ENCODE measurements at regions not wholly inside any gene's neighbourhood (a gene's known extent, or its start where the extent isn't known, plus 50 kb on each side); places are given as distances from the start of the nearest gene placed in this dataset.
A peak's percentile ranks its signal among the peaks of the same experiment; 100 is the strongest.

GRCh38 chr1:55986003-55986402 is 593.4 kb downstream of the PLPP3 start:
- ChIA-PET POLR2A (interaction anchor here (0.6 to 0.7 kb wide), 2 partner anchors 17 to 604 kb away, joined by 3 read pairs; no protein-coding TSS in a partner anchor), CTCF (interaction anchor here (1.3 kb wide), 1 partner anchor 610 kb away, joined by 3 read pairs; no protein-coding TSS in a partner anchor)
- Histone ChIP-seq H3K27ac (ENCODE audit: low read depth, low read length) (no peak overlapping the region), H3K9me3 (ENCODE audit: control insufficient read depth, insufficient read depth, low read length) (no peaks in the 10 kb centered on the region), H3K4me3 (ENCODE audit: low read depth, low read length) (no peak overlapping the region), H3K27me3 (ENCODE audit: control insufficient read depth, insufficient read depth, low read length) (no peaks in the 10 kb centered on the region)
- no peak for DNase-seq (ENCODE audit: low read depth, low spot score)
- TF ChIP-seq, protein P1, sequence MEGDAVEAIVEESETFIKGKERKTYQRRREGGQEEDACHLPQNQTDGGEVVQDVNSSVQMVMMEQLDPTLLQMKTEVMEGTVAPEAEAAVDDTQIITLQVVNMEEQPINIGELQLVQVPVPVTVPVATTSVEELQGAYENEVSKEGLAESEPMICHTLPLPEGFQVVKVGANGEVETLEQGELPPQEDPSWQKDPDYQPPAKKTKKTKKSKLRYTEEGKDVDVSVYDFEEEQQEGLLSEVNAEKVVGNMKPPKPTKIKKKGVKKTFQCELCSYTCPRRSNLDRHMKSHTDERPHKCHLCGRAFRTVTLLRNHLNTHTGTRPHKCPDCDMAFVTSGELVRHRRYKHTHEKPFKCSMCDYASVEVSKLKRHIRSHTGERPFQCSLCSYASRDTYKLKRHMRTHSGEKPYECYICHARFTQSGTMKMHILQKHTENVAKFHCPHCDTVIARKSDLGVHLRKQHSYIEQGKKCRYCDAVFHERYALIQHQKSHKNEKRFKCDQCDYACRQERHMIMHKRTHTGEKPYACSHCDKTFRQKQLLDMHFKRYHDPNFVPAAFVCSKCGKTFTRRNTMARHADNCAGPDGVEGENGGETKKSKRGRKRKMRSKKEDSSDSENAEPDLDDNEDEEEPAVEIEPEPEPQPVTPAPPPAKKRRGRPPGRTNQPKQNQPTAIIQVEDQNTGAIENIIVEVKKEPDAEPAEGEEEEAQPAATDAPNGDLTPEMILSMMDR (IDR thresholded peaks at IDR 0.05; ENCODE audit: low read depth, low read length): no peak

GRCh38 chr1:55981010-55981650 is 598.2 kb downstream of the PLPP3 start:
- no peaks in the 10 kb centered on the region for H3K9me3 ChIP-seq (ENCODE audit: control insufficient read depth, insufficient read depth, low read length)
- TF ChIP-seq, protein P1 (IDR thresholded peaks at IDR 0.05; ENCODE audit: low read depth, low read length): no peak
- H3K27me3 ChIP-seq (ENCODE audit: control insufficient read depth, insufficient read depth, low read length): no peaks in the 10 kb centered on the region
- no peak for DNase-seq (ENCODE audit: low read depth, low spot score)
- POLR2A ChIA-PET: interaction anchor here (0.6 to 1.0 kb wide), 3 partner anchors 417 to 730 kb away, joined by 3 to 4 read pairs (median 3); no protein-coding TSS in a partner anchor
- no peak overlapping the region for H3K27ac ChIP-seq (ENCODE audit: low read depth, low read length)
- CTCF ChIA-PET: interaction anchor here (1.0 kb wide), 1 partner anchor 392 kb away, joined by 3 read pairs; no protein-coding TSS in a partner anchor
- no peak overlapping the region for H3K4me3 ChIP-seq (ENCODE audit: low read depth, low read length)

GRCh38 chr1:55980582-55980981 is 598.8 kb downstream of the PLPP3 start:
- no peaks in the 10 kb centered on the region for H3K9me3 ChIP-seq (ENCODE audit: control insufficient read depth, insufficient read depth, low read length)
- DNase-seq (ENCODE audit: low read depth, low spot score): no peak
- H3K27me3 ChIP-seq (ENCODE audit: control insufficient read depth, insufficient read depth, low read length): no peaks in the 10 kb centered on the region
- TF ChIP-seq, protein P1 (IDR thresholded peaks at IDR 0.05; ENCODE audit: low read depth, low read length): no peak
- POLR2A ChIA-PET: interaction anchor here (1.0 kb wide), 1 partner anchor 597 kb away, joined by 3 read pairs; no protein-coding TSS in a partner anchor
- no peak overlapping the region for H3K27ac ChIP-seq (ENCODE audit: low read depth, low read length)
- CTCF ChIA-PET: no interaction called here
- H3K4me3 ChIP-seq (ENCODE audit: low read depth, low read length): no peak overlapping the region

DNA sequence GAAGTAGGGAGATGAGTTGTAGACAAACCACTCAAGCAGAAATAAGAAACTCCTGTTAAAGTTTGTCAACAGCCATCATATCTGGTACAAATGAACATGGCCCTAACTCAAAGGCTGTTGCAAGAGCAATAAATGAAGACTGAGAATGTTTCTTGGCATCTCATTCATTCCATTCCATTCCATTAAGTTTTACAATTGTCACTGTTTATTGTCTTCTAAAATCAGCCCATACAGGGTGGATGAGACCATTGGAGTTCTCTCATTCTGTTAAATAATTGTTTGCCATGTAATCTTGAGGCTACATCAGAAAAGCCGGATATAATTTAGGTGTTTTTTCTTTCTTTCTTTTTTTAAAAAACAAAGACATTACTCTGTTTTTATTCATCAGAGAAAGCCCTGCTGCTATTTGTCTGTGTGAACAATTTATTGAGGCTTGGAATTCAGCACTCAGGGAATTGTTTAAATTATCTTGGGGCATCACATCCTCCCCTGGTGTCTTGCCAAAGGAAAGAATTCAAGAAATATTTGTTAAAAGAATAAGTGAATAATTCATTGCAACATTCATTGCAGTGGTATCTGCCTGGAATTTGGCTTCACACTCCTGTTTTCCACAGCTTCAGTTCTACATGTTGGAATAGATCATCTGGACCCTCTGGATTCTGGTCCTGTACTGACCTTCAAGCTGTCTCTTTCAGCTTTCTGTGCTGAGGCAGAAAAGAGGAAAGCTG is 604.5 kb downstream of the PLPP3 start:
- Histone ChIP-seq H3K4me3 (ENCODE audit: low read depth, low read length) (no peak overlapping the region), H3K9me3 (ENCODE audit: control insufficient read depth, insufficient read depth, low read length) (no peaks in the 10 kb centered on the region), H3K27ac (ENCODE audit: low read depth, low read length) (no peak overlapping the region), H3K27me3 (ENCODE audit: control insufficient read depth, insufficient read depth, low read length) (no peaks in the 10 kb centered on the region)
- TF ChIP-seq, protein P1 (IDR thresholded peaks at IDR 0.05; ENCODE audit: low read depth, low read length): no peak
- ChIA-PET POLR2A (no interaction called here), CTCF (no interaction called here)
- DNase-seq (ENCODE audit: low read depth, low spot score): peak; percentile 47
